Prostate gland (tissue), 2 donors: ENCODE measurements at regions not wholly inside any gene's neighbourhood (a gene's known extent, or its start where the extent isn't known, plus 50 kb on each side); places are given as distances from the start of the nearest gene placed in this dataset.

ENCODE experiments used
- DNase-seq: peaks from one replicate; pipeline ENCODE4 v3.0.0-alpha.2; 2019; ENCODE audit warnings: low spot score
- H3K27ac ChIP-seq, 2 donors: fragments of 200-600 bp; sonication (generic); 2 replicates each; pipeline ENCODE4 v1.5.1; 2017 to 2019
- H3K27me3 ChIP-seq: fragments of 200-600 bp; sonication (generic); replicated peaks from 2 replicates; pipeline ENCODE4 v1.5.1; 2019; ENCODE audit not compliant: insufficient read depth
- H3K36me3 ChIP-seq, 2 donors: fragments of 200-600 bp; sonication (generic); 1 replicate in 1 of 2; 2 replicates in 1 of 2; pipeline versions ENCODE4 v1.5.1 to v1.8.1; 2017 to 2019
- H3K4me1 ChIP-seq: fragments of 200-600 bp; sonication (generic); replicated peaks from 2 replicates; pipeline ENCODE4 v1.5.1; 2019
- H3K4me3 ChIP-seq, 2 donors: fragments of 200-600 bp; sonication (generic); 2 replicates each; pipeline ENCODE4 v1.5.1; 2017 to 2019
- H3K9me3 ChIP-seq: fragments of 200-600 bp; sonication (generic); 2 replicates; pipeline ENCODE4 v1.5.1; 2017
- POLR2A ChIP-seq: fragments of 450-650 bp; IDR thresholded peaks from one replicate; pipeline ENCODE4 v1.6.1; 2016; ENCODE audit warnings: antibody characterized with exemption, mild to moderate bottlenecking
- POLR2AphosphoS5 ChIP-seq: sonication (generic); formaldehyde crosslinking; IDR thresholded peaks from one replicate; pipeline ENCODE4 v1.6.1; 2017; ENCODE audit warnings: antibody characterized with exemption
- WGBS: methylation state at CpG from one replicate; pipeline ENCODE4 v1.1.5; 2018; 5-methylcytosine and 5-hydroxymethylcytosine counted together
- intact Hi-C: fragments of 100-400 bp; cut with DNase I; formaldehyde crosslinking; loops from one replicate; pipeline ENCODE4 v1.14.2; 2022
- TF ChIP-seq, protein P1 (sequence below), 4 experiments: fragments of 200-600 bp in 2 of 4; fragments of 450-650 bp in 2 of 4; sonication (generic) in 2 of 4; IDR thresholded peaks; 1 replicate in 3 of 4; 2 replicates in 1 of 4; pipeline ENCODE4 v1.5.1; 2016 to 2019; ENCODE audit warnings: antibody characterized with exemption in 4 of 4, mild to moderate bottlenecking in 2 of 4, moderate library complexity in 2 of 4

- DNase-seq, result no peak
- intact Hi-C loops, result no loop called here
- Histone ChIP-seq H3K4me1 (no peaks in the 10 kb centered on the region), H3K9me3 (no peaks in the 10 kb centered on the region), H3K36me3 (no peaks in the 10 kb centered on the region), H3K27me3 (no peaks in the 10 kb centered on the region), H3K27ac (no peak overlapping the region), H3K4me3 (no peak overlapping the region)
- TF ChIP-seq POLR2A (no peak), POLR2AphosphoS5 (no peak)
- TF ChIP-seq, protein P1, sequence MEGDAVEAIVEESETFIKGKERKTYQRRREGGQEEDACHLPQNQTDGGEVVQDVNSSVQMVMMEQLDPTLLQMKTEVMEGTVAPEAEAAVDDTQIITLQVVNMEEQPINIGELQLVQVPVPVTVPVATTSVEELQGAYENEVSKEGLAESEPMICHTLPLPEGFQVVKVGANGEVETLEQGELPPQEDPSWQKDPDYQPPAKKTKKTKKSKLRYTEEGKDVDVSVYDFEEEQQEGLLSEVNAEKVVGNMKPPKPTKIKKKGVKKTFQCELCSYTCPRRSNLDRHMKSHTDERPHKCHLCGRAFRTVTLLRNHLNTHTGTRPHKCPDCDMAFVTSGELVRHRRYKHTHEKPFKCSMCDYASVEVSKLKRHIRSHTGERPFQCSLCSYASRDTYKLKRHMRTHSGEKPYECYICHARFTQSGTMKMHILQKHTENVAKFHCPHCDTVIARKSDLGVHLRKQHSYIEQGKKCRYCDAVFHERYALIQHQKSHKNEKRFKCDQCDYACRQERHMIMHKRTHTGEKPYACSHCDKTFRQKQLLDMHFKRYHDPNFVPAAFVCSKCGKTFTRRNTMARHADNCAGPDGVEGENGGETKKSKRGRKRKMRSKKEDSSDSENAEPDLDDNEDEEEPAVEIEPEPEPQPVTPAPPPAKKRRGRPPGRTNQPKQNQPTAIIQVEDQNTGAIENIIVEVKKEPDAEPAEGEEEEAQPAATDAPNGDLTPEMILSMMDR (IDR thresholded peaks at IDR 0.05), result no peak
- WGBS, result 83% methylated on average over 16 of the region's 16 CpGs
Observed at GRCh38 chr2:237012577-237013267, 73.0 kb upstream of the COPS8 start.

GRCh38 chr2:237016121-237016915 is 69.4 kb upstream of the COPS8 start:
- Histone ChIP-seq H3K4me1 (no peaks in the 10 kb centered on the region), H3K4me3 (no peak overlapping the region), H3K27me3 (no peaks in the 10 kb centered on the region), H3K36me3 (no peaks in the 10 kb centered on the region), H3K9me3 (no peaks in the 10 kb centered on the region), H3K27ac (no peak overlapping the region)
- TF ChIP-seq POLR2A (no peak), POLR2AphosphoS5 (no peak)
- TF ChIP-seq, protein P1 (IDR thresholded peaks at IDR 0.05), result no peak
- intact Hi-C loops, result no loop called here
- DNase-seq, result no peak
- 86% methylated on average over 10 of the region's 10 CpGs for WGBS

DNA sequence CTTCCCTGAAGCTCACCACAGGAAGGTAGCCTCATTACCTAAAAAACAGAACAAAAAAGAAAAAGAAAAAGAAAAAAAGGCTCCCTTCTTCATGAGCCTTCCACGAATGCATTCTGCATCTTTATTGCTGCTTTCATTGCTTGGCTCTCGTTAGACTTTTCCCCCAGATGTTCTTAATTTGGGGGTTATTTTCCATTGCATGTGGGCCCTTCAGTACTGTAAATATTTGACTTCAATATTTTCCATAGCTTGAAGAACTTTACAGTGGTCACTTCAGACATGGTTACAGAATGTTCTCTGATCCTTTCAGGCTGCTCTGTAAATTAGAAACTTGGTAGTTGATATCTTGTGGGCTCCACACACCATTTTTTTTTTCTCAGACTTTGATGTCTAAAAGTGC is 65.6 kb upstream of the COPS8 start:
- no peak overlapping the region for H3K4me3 ChIP-seq
- WGBS, result 54% methylated on average over 2 of the region's 2 CpGs
- no peaks in the 10 kb centered on the region for H3K27me3 ChIP-seq
- no peaks in the 10 kb centered on the region for H3K4me1 ChIP-seq
- no peak overlapping the region for H3K27ac ChIP-seq
- no peak for TF ChIP-seq POLR2AphosphoS5
- TF ChIP-seq, protein P1 (IDR thresholded peaks at IDR 0.05), result no peak
- no peak for TF ChIP-seq POLR2A
- DNase-seq, result no peak
- no peaks in the 10 kb centered on the region for H3K36me3 ChIP-seq
- intact Hi-C loops, result loop anchor here (10.0 kb wide), 1 partner anchor 665 kb away; no protein-coding TSS in a partner anchor
- no peaks in the 10 kb centered on the region for H3K9me3 ChIP-seq

DNA sequence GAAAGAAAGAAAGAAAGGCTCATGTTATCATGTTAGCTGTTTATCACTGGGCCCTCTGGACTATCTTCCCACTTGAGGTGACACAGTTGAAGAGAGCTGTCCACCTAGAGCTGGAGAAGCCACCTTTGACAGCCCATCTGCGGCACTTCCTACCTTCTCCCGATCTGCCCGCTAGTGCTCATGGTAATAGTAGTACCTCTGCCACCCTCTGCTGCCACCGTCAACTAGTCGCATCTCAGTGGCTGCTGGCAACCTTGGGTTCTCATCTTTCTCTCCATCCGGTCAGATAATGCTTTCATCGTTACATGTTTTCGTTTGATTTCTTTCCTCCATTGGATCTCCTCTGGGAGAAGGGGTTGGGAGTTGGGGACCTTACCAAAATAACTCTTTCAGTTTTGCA is 63.2 kb upstream of the COPS8 start:
- WGBS, result 94% methylated on average over 8 of the region's 8 CpGs
- Histone ChIP-seq H3K4me3 (no peak overlapping the region), H3K4me1 (no peaks in the 10 kb centered on the region), H3K36me3 (no peaks in the 10 kb centered on the region), H3K27ac (no peak overlapping the region), H3K9me3 (no peaks in the 10 kb centered on the region), H3K27me3 (no peaks in the 10 kb centered on the region)
- TF ChIP-seq, protein P1 (IDR thresholded peaks at IDR 0.05), result no peak
- no peak for TF ChIP-seq POLR2A
- no peak for TF ChIP-seq POLR2AphosphoS5
- DNase-seq, result no peak
- intact Hi-C loops, result loop anchor here (10.0 kb wide), 1 partner anchor 668 kb away; no protein-coding TSS in a partner anchor
